Uterus (tissue), 3 donors: ENCODE measurements at regions not wholly inside any gene's neighbourhood (a gene's known extent, or its start where the extent isn't known, plus 50 kb on each side); places are given as distances from the start of the nearest gene placed in this dataset.
"Not testable (repeated sequence)": the region's sequence is repeated elsewhere in the genome, so short reads cannot be mapped to it uniquely, and the experiment has no call there.

Experiments used
- DNase-seq, 2 donors: peaks; one replicate each; pipeline ENCODE4 v3.0.0-alpha.2; 2019 to 2020
- H3K27ac ChIP-seq, 2 donors: fragments of 200-600 bp; sonication (generic); 1 replicate in 1 of 2; 2 replicates in 1 of 2; pipeline ENCODE4 v1.5.1; 2016 to 2018
- H3K27me3 ChIP-seq, 2 donors: fragments of 200-600 bp; sonication (generic); one replicate each; pipeline ENCODE4 v1.5.1; 2018 to 2019; ENCODE audit warnings: control low read depth in 1 of 2
- H3K36me3 ChIP-seq, 2 donors: fragments of 200-600 bp; sonication (generic); one replicate each; pipeline ENCODE4 v1.5.1; 2019; ENCODE audit warnings: control low read depth in 1 of 2
- H3K4me1 ChIP-seq, 2 donors: fragments of 200-600 bp; sonication (generic); one replicate each; pipeline ENCODE4 v1.5.1; 2018 to 2019; ENCODE audit warnings: control low read depth in 1 of 2
- H3K4me3 ChIP-seq, 2 donors: fragments of 200-600 bp; sonication (generic); 1 replicate in 1 of 2; 2 replicates in 1 of 2; pipeline ENCODE4 v1.5.1; 2018 to 2019; ENCODE audit warnings: mild to moderate bottlenecking in 1 of 2
- H3K9me3 ChIP-seq, 2 donors: fragments of 200-600 bp; sonication (generic); one replicate each; pipeline ENCODE4 v1.5.1; 2019; ENCODE audit warnings: control low read depth in 1 of 2
- POLR2A ChIP-seq, 2 donors: fragments of 450-650 bp; IDR thresholded peaks; one replicate each; pipeline ENCODE4 v1.6.1; 2016; ENCODE audit warnings: antibody characterized with exemption in 2 of 2, mild to moderate bottlenecking in 1 of 2, moderate library complexity in 1 of 2
- intact Hi-C: fragments of 100-400 bp; cut with DNase I; formaldehyde crosslinking; loops from one replicate; pipeline ENCODE4 v1.15.1; 2023; ENCODE audit warnings: low total_unique reads
- TF ChIP-seq, protein P1 (sequence below), 4 experiments: fragments of 200-600 bp in 2 of 4; fragments of 450-650 bp in 2 of 4; sonication (generic) in 2 of 4; IDR thresholded peaks; one replicate each; pipeline ENCODE4 v1.5.1; 2016 to 2019; ENCODE audit warnings: antibody characterized with exemption in 4 of 4, mild to moderate bottlenecking in 2 of 4, moderate library complexity in 1 of 4
- donor health status: DM: yes; HTN: yes; CAD: no.

GRCh38 chr14:53226553-53226952 is 73.4 kb upstream of the DDHD1 start:
- no peak overlapping the region for H3K4me3 ChIP-seq
- no peaks in the 10 kb centered on the region for H3K4me1 ChIP-seq
- H3K27me3 ChIP-seq = no peaks in the 10 kb centered on the region
- no peaks in the 10 kb centered on the region for H3K36me3 ChIP-seq
- no peak overlapping the region for H3K27ac ChIP-seq
- DNase-seq = no peak
- no peak for TF ChIP-seq POLR2A (IDR thresholded peaks at IDR 0.05)
- TF ChIP-seq, protein P1, sequence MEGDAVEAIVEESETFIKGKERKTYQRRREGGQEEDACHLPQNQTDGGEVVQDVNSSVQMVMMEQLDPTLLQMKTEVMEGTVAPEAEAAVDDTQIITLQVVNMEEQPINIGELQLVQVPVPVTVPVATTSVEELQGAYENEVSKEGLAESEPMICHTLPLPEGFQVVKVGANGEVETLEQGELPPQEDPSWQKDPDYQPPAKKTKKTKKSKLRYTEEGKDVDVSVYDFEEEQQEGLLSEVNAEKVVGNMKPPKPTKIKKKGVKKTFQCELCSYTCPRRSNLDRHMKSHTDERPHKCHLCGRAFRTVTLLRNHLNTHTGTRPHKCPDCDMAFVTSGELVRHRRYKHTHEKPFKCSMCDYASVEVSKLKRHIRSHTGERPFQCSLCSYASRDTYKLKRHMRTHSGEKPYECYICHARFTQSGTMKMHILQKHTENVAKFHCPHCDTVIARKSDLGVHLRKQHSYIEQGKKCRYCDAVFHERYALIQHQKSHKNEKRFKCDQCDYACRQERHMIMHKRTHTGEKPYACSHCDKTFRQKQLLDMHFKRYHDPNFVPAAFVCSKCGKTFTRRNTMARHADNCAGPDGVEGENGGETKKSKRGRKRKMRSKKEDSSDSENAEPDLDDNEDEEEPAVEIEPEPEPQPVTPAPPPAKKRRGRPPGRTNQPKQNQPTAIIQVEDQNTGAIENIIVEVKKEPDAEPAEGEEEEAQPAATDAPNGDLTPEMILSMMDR (IDR thresholded peaks at IDR 0.05) = no peak
- H3K9me3 ChIP-seq = peaks cover 0 to 5% of the 10 kb centered on the region in 2 donors
- intact Hi-C loops = no loop called here

DNA sequence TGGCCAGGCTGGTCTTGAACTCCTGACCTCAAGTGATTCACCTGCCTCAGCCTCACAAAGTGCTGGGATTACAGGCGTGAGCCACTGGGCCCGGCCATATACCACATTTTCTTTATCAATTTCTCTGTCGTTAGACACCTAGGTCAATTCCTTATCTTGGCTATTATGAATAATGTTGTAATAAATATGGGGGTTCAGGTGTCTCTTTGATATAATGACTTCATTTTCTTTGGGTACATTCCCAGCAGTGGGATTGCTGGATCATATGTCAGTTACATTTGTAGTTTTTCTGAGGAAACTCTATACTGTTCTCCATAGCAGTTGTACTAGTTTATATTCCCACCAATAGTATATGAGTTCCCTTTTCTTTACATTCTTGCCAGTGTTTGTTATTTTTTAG is 67.8 kb upstream of the DDHD1 start:
- Histone ChIP-seq H3K27ac (no peak overlapping the region), H3K27me3 (no peaks in the 10 kb centered on the region), H3K9me3 (peaks cover 0 to 5% of the 10 kb centered on the region in 2 donors), H3K36me3 (no peaks in the 10 kb centered on the region), H3K4me1 (no peaks in the 10 kb centered on the region), H3K4me3 (no peak overlapping the region)
- TF ChIP-seq, protein P1 (IDR thresholded peaks at IDR 0.05) = no peak
- TF ChIP-seq POLR2A (IDR thresholded peaks at IDR 0.05) = no peak
- intact Hi-C loops = no loop called here
- DNase-seq = no peak

DNA sequence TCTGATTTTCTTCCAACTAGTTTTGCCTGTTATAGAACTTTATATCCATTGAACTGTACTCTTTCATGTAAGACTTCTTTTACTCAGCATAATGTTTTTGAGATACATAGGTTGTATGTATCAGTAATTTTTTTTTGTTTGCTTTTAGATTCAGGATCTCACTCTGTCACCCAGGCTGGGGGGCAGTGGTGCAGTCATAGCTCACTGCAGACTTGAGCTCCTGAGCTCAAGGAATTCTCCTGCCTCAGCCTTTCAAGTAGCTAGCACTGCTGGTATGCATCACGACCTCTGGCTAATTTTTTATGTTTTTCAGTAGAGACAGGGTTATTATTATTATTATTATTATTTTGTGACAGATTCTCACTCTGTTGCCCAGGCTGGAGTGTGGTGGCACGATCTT is 65.0 kb upstream of the DDHD1 start:
- TF ChIP-seq, protein P1 (IDR thresholded peaks at IDR 0.05) = no peak
- no peak for TF ChIP-seq POLR2A (IDR thresholded peaks at IDR 0.05)
- Histone ChIP-seq H3K4me3 (peak overlapping the region; percentile 41 to 44), H3K27ac (peak overlapping the region in 1 of 2 donors; percentile 57), H3K4me1 (no peaks in the 10 kb centered on the region), H3K9me3 (no peaks in the 10 kb centered on the region), H3K27me3 (no peaks in the 10 kb centered on the region), H3K36me3 (no peaks in the 10 kb centered on the region)
- DNase-seq = no peak
- intact Hi-C loops = no loop called here

GRCh38 chr14:53217316-53217994 is 64.3 kb upstream of the DDHD1 start:
- no peaks in the 10 kb centered on the region for H3K9me3 ChIP-seq
- no peaks in the 10 kb centered on the region for H3K36me3 ChIP-seq
- H3K4me3 ChIP-seq = peak overlapping the region; percentile 41 to 44
- DNase-seq = peak; percentile 27 to 41
- intact Hi-C loops = no loop called here
- H3K27me3 ChIP-seq = no peaks in the 10 kb centered on the region
- H3K27ac ChIP-seq = peak overlapping the region; percentile 7 to 57
- TF ChIP-seq, protein P1 (IDR thresholded peaks at IDR 0.05) = peak; percentile 32 to 63 (median 46)
- peak in 1 of 2 donors; percentile 31 for TF ChIP-seq POLR2A (IDR thresholded peaks at IDR 0.05)
- H3K4me1 ChIP-seq = no peaks in the 10 kb centered on the region

- H3K27me3 ChIP-seq, H3K36me3 ChIP-seq, H3K9me3 ChIP-seq, DNase-seq, intact Hi-C loops, H3K4me1 ChIP-seq, H3K4me3 ChIP-seq: not testable (repeated sequence)
- H3K27ac ChIP-seq = peak overlapping the region in 1 of 2 donors; percentile 57
Observed at GRCh38 chr14:53216955-53217315, 63.8 kb upstream of the DDHD1 start.

DNA sequence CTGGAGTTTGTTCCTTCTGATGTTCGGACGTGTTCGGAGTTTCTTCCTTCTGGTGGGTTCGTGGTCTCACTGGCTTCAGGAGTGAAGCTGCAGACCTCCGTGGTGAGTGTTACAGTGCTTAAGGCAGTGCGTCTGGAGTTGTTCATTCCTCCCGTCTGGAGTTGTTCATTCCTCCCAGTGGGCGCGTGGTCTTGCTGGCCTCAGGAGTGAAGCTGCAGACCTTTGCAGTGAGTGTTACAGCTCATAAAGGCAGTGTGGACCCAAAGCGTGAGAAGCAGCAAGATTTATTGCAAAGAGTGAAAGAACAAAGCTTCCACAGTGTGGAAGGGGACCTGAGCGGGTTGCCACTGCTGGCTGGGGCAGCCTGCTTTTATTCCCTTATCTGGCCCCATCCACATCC is 63.4 kb upstream of the DDHD1 start:
- H3K4me1 ChIP-seq, H3K9me3 ChIP-seq, H3K4me3 ChIP-seq, H3K36me3 ChIP-seq, intact Hi-C loops, DNase-seq, H3K27ac ChIP-seq, H3K27me3 ChIP-seq: not testable (repeated sequence)
